BJ (cell line): ENCODE measurements at regions not wholly inside any gene's neighbourhood (a gene's known extent, or its start where the extent isn't known, plus 50 kb on each side); places are given as distances from the start of the nearest gene placed in this dataset.

Experiments
- CTCF ChIA-PET: fragments of 350-600 bp; formaldehyde crosslinking; extraction: SDS; loops from one replicate; lab custom pipeline; 2021; ENCODE audit warnings: antibody characterized with exemption, inconsistent platforms; lab: Yijun Ruan, JAX
- POLR2A ChIA-PET: fragments of 300-600 bp; sonication (Branson Sonifier 250); formaldehyde crosslinking; extraction: SDS; loops from one replicate; lab custom pipeline; 2021; ENCODE audit warnings: antibody characterized with exemption; lab: Charles Lee
- DNase-seq: peaks from one replicate; pipeline ENCODE4 v3.0.0-alpha.2; 2011; ENCODE audit warnings: low read depth
- H3K27me3 ChIP-seq: 2 replicates; pipeline ENCODE4 v1.6.0; 2011; ENCODE audit warnings: low read length; ENCODE audit not compliant: control insufficient read depth, insufficient read depth
- H3K36me3 ChIP-seq: 2 replicates; pipeline ENCODE4 v1.5.1; 2011; ENCODE audit warnings: low read length; ENCODE audit not compliant: control insufficient read depth, insufficient read depth
- H3K4me3 ChIP-seq: 2 replicates; pipeline ENCODE4 v1.5.1; 2011; ENCODE audit warnings: low read depth, mild to moderate bottlenecking, control low read depth, low read length
- TF ChIP-seq, protein P1 (sequence below): IDR thresholded peaks from 2 replicates; pipeline ENCODE4 v1.5.1; 2011; ENCODE audit warnings: low read depth, mild to moderate bottlenecking, control low read depth, inconsistent platforms, low read length, moderate library complexity; ENCODE audit not compliant: insufficient read depth

- DNase-seq: no peak
- ChIA-PET POLR2A (no interaction called here), CTCF (no interaction called here)
- H3K27me3 ChIP-seq: no peaks in the 10 kb centered on the region
- TF ChIP-seq, protein P1, sequence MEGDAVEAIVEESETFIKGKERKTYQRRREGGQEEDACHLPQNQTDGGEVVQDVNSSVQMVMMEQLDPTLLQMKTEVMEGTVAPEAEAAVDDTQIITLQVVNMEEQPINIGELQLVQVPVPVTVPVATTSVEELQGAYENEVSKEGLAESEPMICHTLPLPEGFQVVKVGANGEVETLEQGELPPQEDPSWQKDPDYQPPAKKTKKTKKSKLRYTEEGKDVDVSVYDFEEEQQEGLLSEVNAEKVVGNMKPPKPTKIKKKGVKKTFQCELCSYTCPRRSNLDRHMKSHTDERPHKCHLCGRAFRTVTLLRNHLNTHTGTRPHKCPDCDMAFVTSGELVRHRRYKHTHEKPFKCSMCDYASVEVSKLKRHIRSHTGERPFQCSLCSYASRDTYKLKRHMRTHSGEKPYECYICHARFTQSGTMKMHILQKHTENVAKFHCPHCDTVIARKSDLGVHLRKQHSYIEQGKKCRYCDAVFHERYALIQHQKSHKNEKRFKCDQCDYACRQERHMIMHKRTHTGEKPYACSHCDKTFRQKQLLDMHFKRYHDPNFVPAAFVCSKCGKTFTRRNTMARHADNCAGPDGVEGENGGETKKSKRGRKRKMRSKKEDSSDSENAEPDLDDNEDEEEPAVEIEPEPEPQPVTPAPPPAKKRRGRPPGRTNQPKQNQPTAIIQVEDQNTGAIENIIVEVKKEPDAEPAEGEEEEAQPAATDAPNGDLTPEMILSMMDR: no peak
- H3K4me3 ChIP-seq: no peak overlapping the region
- H3K36me3 ChIP-seq: no peaks in the 10 kb centered on the region
Measured at GRCh38 chrX:117010243-117010642, 547.5 kb upstream of the CT83 start.

DNA sequence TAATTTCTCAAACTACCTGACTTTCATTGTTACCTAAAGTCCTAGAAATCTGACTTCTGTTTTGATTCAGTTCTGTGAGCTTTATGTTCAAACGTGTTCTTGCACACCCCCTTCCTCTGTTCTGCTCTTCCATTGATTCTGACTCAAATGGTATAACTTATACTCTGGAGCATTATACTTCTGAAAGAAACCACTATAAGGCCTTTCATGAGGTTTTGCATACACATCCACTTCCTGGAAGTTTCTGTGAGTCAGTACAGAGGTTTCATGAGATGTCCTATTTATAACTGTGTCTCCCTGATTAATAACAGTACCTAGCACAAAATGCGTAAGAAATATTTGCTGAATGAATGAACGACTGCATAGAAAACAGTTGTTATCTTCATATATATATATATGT, 540.2 kb upstream of the CT83 start:
- no peaks in the 10 kb centered on the region for H3K27me3 ChIP-seq
- no peaks in the 10 kb centered on the region for H3K36me3 ChIP-seq
- ChIA-PET POLR2A (no interaction called here), CTCF (no interaction called here)
- DNase-seq: no peak
- no peak overlapping the region for H3K4me3 ChIP-seq
- TF ChIP-seq, protein P1: no peak

- Histone ChIP-seq H3K27me3 (no peaks in the 10 kb centered on the region), H3K36me3 (no peaks in the 10 kb centered on the region), H3K4me3 (no peak overlapping the region)
- DNase-seq: no peak
- ChIA-PET POLR2A (no interaction called here), CTCF (no interaction called here)
- TF ChIP-seq, protein P1: no peak
Measured at GRCh38 chrX:116975517-116975916, 512.7 kb upstream of the CT83 start.

GRCh38 chrX:116972362-116972761, 509.6 kb upstream of the CT83 start:
- TF ChIP-seq, protein P1: no peak
- Histone ChIP-seq H3K4me3 (no peak overlapping the region), H3K27me3 (no peaks in the 10 kb centered on the region), H3K36me3 (no peaks in the 10 kb centered on the region)
- CTCF ChIA-PET: no interaction called here
- DNase-seq: no peak
- POLR2A ChIA-PET: no interaction called here

- TF ChIP-seq, protein P1: no peak
- ChIA-PET CTCF (interaction anchor here (0.9 to 1.0 kb wide), 2 partner anchors 109 to 757 kb away, joined by 3 read pairs; no protein-coding TSS in a partner anchor), POLR2A (no interaction called here)
- no peak for DNase-seq
- H3K4me3 ChIP-seq: no peak overlapping the region
- H3K36me3 ChIP-seq: no peaks in the 10 kb centered on the region
- H3K27me3 ChIP-seq: no peaks in the 10 kb centered on the region
Measured at GRCh38 chrX:116961872-116962582, 499.3 kb upstream of the CT83 start.
